HG03108 (cell line): ENCODE measurements at regions not wholly inside any gene's neighbourhood (a gene's known extent, or its start where the extent isn't known, plus 50 kb on each side); places are given as distances from the start of the nearest gene placed in this dataset.
A peak's percentile ranks its signal among the peaks of the same experiment; 100 is the strongest.

Experiments used
- ATAC-seq: cut with Tn5 transposase; IDR thresholded peaks from one replicate; pipeline ENCODE4 v1.9.1; 2021; ENCODE audit warnings: moderate library complexity; ENCODE audit not compliant: unreplicated experiment

- no peak for ATAC-seq
These were observed 209.0 kb downstream of the SEC61B start for GRCh38 chr9:99431103-99431502.

DNA sequence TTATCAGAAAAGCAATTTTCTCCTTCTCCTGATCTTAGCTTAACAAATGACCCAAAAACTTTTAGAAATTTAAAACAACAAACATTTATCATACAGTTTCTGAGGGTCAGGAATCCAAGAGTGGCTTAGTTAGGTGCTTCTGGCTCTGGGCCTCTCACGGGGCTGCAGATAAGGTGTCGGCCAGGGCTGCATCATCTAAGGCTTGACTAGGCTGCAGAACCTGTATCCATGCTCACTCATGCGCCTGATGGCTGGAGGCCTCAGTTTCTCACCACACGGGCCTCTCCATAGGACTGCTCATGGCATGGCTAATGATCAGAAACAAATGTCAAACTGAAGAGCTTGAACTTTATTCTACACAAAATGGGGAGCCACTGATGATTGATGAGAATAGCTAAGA lies 210.0 kb downstream of the SEC61B start:
- ATAC-seq: no peak

DNA sequence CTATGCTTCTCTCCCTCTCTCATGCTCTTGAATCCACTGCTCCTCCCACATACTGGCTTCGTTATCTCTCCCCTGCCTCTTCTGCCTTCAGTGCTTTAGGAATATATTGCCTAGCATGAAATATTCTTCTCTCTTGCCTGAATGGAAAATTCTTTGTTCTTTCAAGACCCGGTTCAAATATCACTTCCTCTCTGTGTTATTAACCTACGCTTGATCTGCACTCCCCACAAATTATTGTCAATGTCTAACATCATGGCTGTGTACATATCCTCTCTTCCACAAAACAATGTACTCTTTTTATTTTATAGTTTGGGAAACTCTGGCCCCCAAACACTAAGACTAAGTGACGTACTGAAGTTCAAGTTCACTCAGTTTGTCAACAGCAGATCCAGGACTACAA lies 211.0 kb downstream of the SEC61B start:
- no peak for ATAC-seq

DNA sequence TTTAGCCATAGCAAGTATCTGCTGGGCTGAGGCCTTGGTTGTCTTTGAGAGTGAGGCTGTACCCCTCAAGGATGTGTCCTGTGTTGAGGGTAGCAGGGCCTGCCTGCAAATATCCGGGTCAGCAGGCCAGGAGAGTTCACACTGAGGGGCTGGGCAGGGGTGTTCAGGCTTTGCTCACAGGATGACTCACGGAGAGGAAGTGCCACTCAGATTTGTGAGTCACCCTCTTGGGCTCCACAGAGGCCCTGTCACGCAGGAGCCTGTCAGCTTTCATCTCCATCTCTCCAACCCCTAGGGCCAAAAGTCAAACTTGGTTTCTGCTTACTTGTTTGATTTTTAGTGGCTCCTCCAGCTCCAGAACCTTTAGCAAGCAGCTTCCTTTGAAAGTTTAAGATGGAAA lies 211.5 kb downstream of the SEC61B start:
- ATAC-seq: peak; percentile 96

DNA sequence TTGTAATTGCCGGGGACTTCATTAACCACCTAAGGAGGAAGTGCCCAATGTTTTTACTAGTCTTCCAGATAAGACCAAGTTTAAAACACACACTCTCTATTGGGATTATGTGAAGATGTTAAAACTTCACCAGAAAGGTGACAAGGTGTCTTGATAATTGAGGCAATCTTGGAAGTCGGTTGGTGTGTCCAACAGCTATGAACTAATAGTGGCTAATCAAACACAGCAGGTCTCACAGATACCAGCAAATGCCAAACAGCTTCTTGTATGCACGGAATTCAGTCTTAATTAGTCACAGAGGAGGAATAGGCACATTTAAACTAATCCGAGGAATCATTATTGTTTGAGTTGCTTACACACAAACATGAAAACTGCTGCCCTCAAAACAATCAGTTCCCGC lies 214.5 kb downstream of the SEC61B start:
- no peak for ATAC-seq

- ATAC-seq: no peak
These were observed 215.1 kb downstream of the SEC61B start for GRCh38 chr9:99437145-99437544.

DNA sequence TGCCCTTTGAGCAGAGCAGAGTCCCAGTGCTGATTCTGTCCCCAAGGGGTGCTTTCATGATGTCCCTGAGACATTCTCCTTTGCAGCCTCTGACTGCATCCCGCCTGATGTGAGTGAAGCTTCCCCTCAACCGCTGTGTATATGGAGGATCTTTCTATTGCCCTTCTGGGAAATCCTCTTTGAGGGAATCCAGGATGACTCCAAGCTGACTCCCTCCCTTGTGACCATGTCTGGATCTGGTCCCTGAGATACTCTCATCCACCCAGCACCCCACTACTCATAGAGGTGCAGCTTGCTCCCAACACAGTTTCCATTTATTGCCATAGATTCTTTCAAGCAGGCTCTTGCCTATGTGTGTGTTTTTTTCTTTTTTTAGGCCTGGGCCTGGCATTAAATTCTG lies 216.5 kb downstream of the SEC61B start:
- no peak for ATAC-seq

- no peak for ATAC-seq
These were observed 219.7 kb downstream of the SEC61B start for GRCh38 chr9:99441829-99442228.

DNA sequence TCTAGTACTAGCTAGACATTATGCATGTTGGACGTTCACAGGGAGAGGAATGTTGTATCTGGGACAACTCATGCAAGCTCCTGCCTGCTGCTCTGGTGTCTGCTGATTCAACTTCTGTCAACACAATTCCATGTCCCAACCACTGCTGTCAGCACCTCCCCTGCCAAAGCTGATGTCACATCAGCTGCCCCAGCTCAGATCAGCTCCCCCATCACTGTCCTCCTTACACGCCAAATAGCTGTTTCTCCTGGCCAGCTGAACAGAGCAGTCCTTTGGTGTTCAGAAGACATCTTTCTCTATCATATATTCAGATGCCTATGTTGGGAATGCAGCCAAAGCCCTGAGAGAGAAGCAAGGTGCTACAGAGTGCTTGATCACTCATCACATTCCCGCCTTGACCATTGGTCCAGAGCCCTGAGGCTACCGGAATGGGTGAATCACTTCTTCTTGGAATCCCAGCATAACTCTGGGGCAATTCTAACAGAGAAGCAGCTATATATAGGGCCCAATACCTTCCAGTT lies 223.3 kb downstream of the SEC61B start:
- no peak for ATAC-seq

GRCh38 chr9:99445920-99446319 lies 223.8 kb downstream of the SEC61B start:
- no peak for ATAC-seq

GRCh38 chr9:99447951-99448350 lies 225.9 kb downstream of the SEC61B start:
- ATAC-seq: no peak

GRCh38 chr9:99449726-99450125 lies 227.6 kb downstream of the SEC61B start:
- no peak for ATAC-seq

GRCh38 chr9:99451112-99451606 lies 229.1 kb downstream of the SEC61B start:
- no peak for ATAC-seq

- no peak for ATAC-seq
These were observed 235.3 kb downstream of the SEC61B start for GRCh38 chr9:99457406-99457805.

GRCh38 chr9:99457981-99458380 lies 235.9 kb downstream of the SEC61B start:
- ATAC-seq: no peak

DNA sequence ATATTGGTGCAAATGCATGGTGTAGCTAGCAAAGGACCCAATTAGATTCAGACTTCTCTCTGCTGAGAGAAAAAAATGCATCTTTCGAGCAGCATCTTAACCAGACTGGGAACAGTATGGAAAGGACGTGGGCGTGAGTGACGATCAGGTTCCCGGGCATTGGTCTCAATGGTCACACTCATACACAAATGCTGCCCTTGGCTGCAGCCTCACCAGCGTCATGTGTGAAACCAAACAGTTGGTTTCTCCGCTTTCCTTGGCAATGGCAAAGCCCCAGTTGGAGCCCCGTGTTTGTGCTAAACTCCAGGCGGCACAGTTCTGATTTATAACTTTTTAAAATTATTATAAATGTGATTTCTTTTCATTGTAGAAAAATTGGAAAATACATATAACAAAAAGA lies 237.8 kb downstream of the SEC61B start:
- ATAC-seq: no peak

DNA sequence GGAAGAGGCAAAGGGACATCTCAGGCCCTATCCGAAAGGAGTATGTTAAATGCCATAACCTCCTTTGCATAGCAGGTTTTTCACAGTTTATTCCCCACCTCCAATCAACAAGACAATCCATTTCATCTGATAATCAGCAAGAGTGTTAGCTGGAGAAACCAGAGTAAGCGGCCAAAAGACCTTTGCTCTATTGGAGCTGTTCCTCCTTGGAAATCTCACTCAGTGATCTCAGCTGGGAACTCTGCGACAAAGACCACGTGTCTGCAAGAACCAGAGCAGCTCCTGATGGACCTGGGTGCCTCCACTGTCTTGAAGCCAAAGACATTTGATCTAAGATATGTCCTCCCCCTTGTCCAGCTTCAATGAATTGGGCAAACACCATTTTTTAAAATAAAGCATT lies 241.0 kb downstream of the SEC61B start:
- no peak for ATAC-seq

DNA sequence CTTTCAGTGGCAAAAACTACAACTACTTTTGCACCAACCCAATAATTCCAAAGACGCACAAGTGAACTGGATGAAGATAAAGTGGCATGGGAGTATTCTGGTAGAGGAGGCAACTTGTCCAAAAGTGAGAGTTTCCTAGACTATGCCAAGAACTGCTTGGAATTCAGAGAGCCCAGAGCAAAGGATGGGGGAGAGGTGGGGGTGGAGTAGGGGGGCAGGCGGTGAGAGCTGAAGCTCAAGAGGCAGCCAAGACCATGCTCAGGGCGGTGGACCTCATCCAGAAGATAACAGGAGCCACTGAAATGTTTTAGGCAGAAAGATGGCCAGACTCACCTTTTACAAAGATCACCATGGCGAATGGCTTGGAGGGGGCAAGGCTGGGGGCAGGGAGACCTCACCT lies 242.5 kb downstream of the SEC61B start:
- ATAC-seq: no peak

DNA sequence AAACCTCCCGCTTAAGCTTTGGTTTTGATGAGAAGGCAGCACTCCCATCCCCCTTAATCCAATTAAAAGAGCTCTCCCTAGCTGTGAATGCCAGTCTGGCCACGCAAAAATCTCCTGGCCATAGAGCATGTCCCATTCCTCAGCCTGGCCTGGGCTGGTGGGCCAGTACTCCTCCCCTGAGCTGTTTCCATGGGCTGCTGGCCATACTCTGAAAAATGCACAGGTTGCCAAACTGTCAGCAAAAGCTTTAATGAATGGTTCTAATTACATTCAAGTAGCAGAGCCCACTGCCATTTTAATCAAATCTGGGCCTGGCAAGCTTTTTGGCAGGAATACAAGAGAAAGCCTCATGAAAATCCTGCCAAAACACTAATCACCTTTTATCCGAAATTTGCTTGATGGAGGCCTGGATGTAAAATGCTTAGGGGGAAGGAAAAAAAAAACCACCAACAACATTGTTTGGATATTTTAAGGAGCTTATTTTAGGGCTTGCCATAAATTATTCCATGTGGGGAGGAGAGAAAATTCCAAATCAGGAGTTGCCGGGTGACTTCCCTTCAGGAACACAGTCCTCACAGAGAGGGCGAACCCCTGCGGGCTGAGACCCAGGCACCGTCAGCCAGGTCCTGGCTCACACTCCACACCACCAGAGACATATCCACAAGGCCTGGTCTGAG lies 243.3 kb downstream of the SEC61B start:
- no peak for ATAC-seq

- no peak for ATAC-seq
These were observed 244.0 kb downstream of the SEC61B start for GRCh38 chr9:99466104-99466503.

GRCh38 chr9:99466781-99467180 lies 244.7 kb downstream of the SEC61B start:
- ATAC-seq: no peak

GRCh38 chr9:99471033-99471432 lies 249.0 kb downstream of the SEC61B start:
- no peak for ATAC-seq
